Keratinocyte (primary cell): ENCODE measurements at regions not wholly inside any gene's neighbourhood (a gene's known extent, or its start where the extent isn't known, plus 50 kb on each side); places are given as distances from the start of the nearest gene placed in this dataset.

Experiments
- DNase-seq: peaks from one replicate; pipeline ENCODE4 v3.0.0-alpha.2; 2011; ENCODE audit warnings: low read depth, missing footprints, low spot score
- FAIRE-seq: peaks from 2 replicates; lab custom pipeline; 2011; peaks lifted over from hg19 to GRCh38; lab: Jason Lieb, UNC
- H2AFZ ChIP-seq: 2 replicates; pipeline ENCODE4 v1.6.0; 2012; ENCODE audit warnings: low read length, control low read depth, inconsistent platforms; ENCODE audit not compliant: control insufficient read depth
- H3K27ac ChIP-seq: 2 replicates; pipeline ENCODE4 v1.5.1; 2011; ENCODE audit warnings: low read length; ENCODE audit not compliant: control insufficient read depth, insufficient read depth
- H3K27me3 ChIP-seq: 3 replicates; pipeline ENCODE4 v1.6.0; 2011; ENCODE audit warnings: low read length; ENCODE audit not compliant: control insufficient read depth, insufficient read depth; ENCODE audit errors: extremely low read depth
- H3K36me3 ChIP-seq, 2 experiments: 2 replicates in 1 of 2; 3 replicates in 1 of 2; pipeline ENCODE4 v1.5.1; 2011; ENCODE audit warnings: low read length in 2 of 2, mild to moderate bottlenecking in 1 of 2; ENCODE audit not compliant: control insufficient read depth in 2 of 2, insufficient read depth in 2 of 2; ENCODE audit errors: extremely low read depth in 1 of 2
- H3K4me1 ChIP-seq: 3 replicates; pipeline ENCODE4 v1.5.1; 2011; ENCODE audit warnings: low read length; ENCODE audit not compliant: control insufficient read depth, insufficient read depth; ENCODE audit errors: extremely low read depth
- H3K4me2 ChIP-seq: 3 replicates; pipeline ENCODE4 v1.6.0; 2011; ENCODE audit warnings: low read depth, low read length; ENCODE audit not compliant: control insufficient read depth, insufficient read depth; ENCODE audit errors: extremely low read depth
- H3K4me3 ChIP-seq, 3 experiments: fragments of 200-600 bp in 1 of 3; sonication (generic) in 1 of 3; 2 replicates in 2 of 3; 3 replicates in 1 of 3; pipeline ENCODE4 v1.5.1; 2011 to 2016; ENCODE audit warnings: low read length in 3 of 3, mild to moderate bottlenecking in 3 of 3, control low read depth in 2 of 3, inconsistent platforms in 1 of 3, low read depth in 1 of 3, mixed read lengths in 1 of 3, mixed run types in 1 of 3, moderate library complexity in 1 of 3; ENCODE audit not compliant: control insufficient read depth in 2 of 3, insufficient read depth in 2 of 3; ENCODE audit errors: extremely low read depth in 1 of 3
- H3K79me2 ChIP-seq: 2 replicates; pipeline ENCODE4 v1.6.0; 2012; ENCODE audit warnings: low read length; ENCODE audit not compliant: control insufficient read depth, insufficient read depth
- H3K9ac ChIP-seq: 3 replicates; pipeline ENCODE4 v1.6.0; 2011; ENCODE audit warnings: low read length; ENCODE audit not compliant: control insufficient read depth, insufficient read depth; ENCODE audit errors: extremely low read depth
- H3K9me1 ChIP-seq: 3 replicates; pipeline ENCODE4 v1.6.0; 2011; ENCODE audit warnings: low read length; ENCODE audit not compliant: control insufficient read depth, insufficient read depth; ENCODE audit errors: extremely low read depth
- H3K9me3 ChIP-seq: 2 replicates; pipeline ENCODE4 v1.5.1; 2012; ENCODE audit warnings: low read depth, low read length; ENCODE audit not compliant: control insufficient read depth
- H4K20me1 ChIP-seq: 3 replicates; pipeline ENCODE4 v1.6.0; 2011; ENCODE audit warnings: low read length; ENCODE audit not compliant: control insufficient read depth, insufficient read depth; ENCODE audit errors: extremely low read depth
- EZH2 ChIP-seq: IDR thresholded peaks from one replicate; pipeline ENCODE4 v1.6.1; 2012; ENCODE audit warnings: inconsistent platforms, mild to moderate bottlenecking, low read length, moderate library complexity
- dilution Hi-C: fragments of 300-500 bp; cut with MboI; formaldehyde crosslinking; loops from one replicate; pipeline ENCODE4 v1.7.0; 2020; ENCODE audit warnings: low sequenced_read_pairs; ENCODE audit not compliant: extremely low pct_ligation_motif_present
- TF ChIP-seq, protein P1 (sequence below), 3 experiments: IDR thresholded peaks in 1 of 3; conservative IDR thresholded peaks in 1 of 3; optimal IDR thresholded peaks in 1 of 3; 2 replicates in 2 of 3; 3 replicates in 1 of 3; pipeline versions ENCODE3 to v1.5.1; 2011; ENCODE audit warnings: low read length in 3 of 3, mild to moderate bottlenecking in 3 of 3, moderate library complexity in 2 of 3, control low read depth in 1 of 3, inconsistent platforms in 1 of 3; ENCODE audit not compliant: insufficient read depth in 2 of 3; ENCODE audit errors: extremely low read depth in 1 of 3

DNA sequence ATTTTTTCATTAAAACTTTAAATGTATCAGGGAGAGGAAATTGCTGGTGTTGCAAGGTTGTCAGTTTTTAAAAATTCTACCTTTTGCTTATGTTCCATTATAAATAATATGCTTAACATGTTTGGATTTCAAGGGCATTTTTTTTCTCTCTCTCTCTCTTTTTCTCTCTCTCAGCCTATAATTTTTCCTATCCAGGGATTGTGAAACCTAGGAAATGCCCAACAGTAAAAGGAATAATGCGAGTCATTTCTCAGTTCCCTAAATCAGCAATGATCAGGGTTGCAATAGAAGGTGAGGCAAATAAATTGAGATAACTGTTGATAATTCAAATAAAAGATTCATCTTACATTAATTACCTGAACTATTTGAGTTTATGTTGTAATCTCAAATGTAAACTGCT, 53.2 kb upstream of the IFNGR1 start:
- dilution Hi-C loops, result no loop called here
- FAIRE-seq, result no peak
- no peak overlapping the region for H2AFZ ChIP-seq

DNA sequence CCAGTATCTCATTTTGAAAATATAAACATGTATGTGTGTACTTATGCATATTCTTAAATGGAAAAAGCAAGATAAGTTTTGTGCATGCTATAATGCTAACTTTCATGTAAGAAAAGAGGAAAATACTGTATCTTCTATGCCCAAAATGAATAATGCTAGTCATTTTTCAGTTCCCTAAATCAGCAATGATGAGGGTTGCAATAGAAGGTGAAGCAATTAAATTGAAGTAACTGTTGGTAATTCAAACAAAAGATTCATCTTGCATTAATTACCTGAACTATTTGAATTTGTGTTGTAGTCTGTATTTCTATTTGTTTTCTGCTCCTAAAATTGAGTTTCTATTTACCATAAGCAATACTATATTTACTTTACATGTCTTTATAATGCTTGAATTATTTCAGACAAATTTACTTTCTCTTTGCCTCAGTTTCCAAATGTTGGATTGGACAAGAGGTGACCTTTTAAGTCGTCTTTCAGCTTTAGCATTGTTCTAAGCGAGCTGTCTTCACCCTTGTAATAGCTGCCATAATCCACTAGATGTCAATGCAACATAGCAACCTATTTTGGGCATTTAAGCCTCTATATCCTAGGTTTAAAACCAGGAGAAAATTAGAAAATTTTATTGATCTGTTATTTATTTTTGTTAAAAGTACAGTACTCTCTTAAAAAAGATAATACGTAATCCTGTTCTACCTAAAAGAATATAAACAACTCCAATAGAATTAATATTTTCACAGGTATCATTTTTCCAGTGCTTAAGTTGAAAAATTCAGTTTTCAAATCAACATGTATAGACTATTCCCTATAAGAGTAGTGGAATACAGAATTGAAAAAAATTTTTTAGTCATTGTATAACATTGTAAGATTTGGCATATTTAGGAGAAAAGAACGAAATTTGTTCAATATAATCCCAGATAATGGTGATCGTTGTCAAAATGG, 52.3 kb upstream of the IFNGR1 start:
- no peak for TF ChIP-seq EZH2
- TF ChIP-seq, protein P1, sequence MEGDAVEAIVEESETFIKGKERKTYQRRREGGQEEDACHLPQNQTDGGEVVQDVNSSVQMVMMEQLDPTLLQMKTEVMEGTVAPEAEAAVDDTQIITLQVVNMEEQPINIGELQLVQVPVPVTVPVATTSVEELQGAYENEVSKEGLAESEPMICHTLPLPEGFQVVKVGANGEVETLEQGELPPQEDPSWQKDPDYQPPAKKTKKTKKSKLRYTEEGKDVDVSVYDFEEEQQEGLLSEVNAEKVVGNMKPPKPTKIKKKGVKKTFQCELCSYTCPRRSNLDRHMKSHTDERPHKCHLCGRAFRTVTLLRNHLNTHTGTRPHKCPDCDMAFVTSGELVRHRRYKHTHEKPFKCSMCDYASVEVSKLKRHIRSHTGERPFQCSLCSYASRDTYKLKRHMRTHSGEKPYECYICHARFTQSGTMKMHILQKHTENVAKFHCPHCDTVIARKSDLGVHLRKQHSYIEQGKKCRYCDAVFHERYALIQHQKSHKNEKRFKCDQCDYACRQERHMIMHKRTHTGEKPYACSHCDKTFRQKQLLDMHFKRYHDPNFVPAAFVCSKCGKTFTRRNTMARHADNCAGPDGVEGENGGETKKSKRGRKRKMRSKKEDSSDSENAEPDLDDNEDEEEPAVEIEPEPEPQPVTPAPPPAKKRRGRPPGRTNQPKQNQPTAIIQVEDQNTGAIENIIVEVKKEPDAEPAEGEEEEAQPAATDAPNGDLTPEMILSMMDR (optimal IDR thresholded peaks at IDR 0.05 in 1 of 3, IDR thresholded peaks at IDR 0.05 in 1 of 3, conservative IDR thresholded peaks at IDR 0.05 in 1 of 3; ENCODE audit: extremely low read depth in 1 of 3, insufficient read depth in 2 of 3, low read length in 3 of 3), result peak in 2 of 3 experiments; percentile 80
- H3K27ac ChIP-seq, result no peak overlapping the region
- FAIRE-seq (peak; percentile 61), DNase-seq (no peak)
- H3K9ac ChIP-seq, result no peak overlapping the region
- no peak overlapping the region for H3K4me3 ChIP-seq
- no peaks in the 10 kb centered on the region for H3K4me1 ChIP-seq
- H3K36me3 ChIP-seq, result no peaks in the 10 kb centered on the region
- H3K9me1 ChIP-seq, result no peaks in the 10 kb centered on the region
- no peak overlapping the region for H2AFZ ChIP-seq
- peaks cover 5% of the 10 kb centered on the region for H3K27me3 ChIP-seq
- dilution Hi-C loops, result no loop called here
- H3K9me3 ChIP-seq, result no peaks in the 10 kb centered on the region
- no peaks in the 10 kb centered on the region for H4K20me1 ChIP-seq
- no peaks in the 10 kb centered on the region for H3K79me2 ChIP-seq
- H3K4me2 ChIP-seq, result no peak overlapping the region

More for the DNA sequence above, 53.2 kb upstream of the IFNGR1 start:
- no peak overlapping the region for H3K9ac ChIP-seq
- no peaks in the 10 kb centered on the region for H3K27me3 ChIP-seq
- DNase-seq, result no peak
- no peak overlapping the region for H3K27ac ChIP-seq
- TF ChIP-seq EZH2, result no peak
- no peaks in the 10 kb centered on the region for H3K9me1 ChIP-seq
- H3K4me2 ChIP-seq, result no peak overlapping the region
- no peaks in the 10 kb centered on the region for H3K79me2 ChIP-seq
- H3K36me3 ChIP-seq, result no peaks in the 10 kb centered on the region
- no peaks in the 10 kb centered on the region for H3K4me1 ChIP-seq
- H4K20me1 ChIP-seq, result no peaks in the 10 kb centered on the region
- H3K9me3 ChIP-seq, result no peaks in the 10 kb centered on the region
- H3K4me3 ChIP-seq, result no peak overlapping the region
